ENCODE measurements at regions not wholly inside any gene's neighbourhood (a gene's known extent, or its start where the extent isn't known, plus 50 kb on each side); places are given as distances from the start of the nearest gene placed in this dataset.

- TF ChIP-seq, protein P1, sequence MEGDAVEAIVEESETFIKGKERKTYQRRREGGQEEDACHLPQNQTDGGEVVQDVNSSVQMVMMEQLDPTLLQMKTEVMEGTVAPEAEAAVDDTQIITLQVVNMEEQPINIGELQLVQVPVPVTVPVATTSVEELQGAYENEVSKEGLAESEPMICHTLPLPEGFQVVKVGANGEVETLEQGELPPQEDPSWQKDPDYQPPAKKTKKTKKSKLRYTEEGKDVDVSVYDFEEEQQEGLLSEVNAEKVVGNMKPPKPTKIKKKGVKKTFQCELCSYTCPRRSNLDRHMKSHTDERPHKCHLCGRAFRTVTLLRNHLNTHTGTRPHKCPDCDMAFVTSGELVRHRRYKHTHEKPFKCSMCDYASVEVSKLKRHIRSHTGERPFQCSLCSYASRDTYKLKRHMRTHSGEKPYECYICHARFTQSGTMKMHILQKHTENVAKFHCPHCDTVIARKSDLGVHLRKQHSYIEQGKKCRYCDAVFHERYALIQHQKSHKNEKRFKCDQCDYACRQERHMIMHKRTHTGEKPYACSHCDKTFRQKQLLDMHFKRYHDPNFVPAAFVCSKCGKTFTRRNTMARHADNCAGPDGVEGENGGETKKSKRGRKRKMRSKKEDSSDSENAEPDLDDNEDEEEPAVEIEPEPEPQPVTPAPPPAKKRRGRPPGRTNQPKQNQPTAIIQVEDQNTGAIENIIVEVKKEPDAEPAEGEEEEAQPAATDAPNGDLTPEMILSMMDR (IDR thresholded peaks at IDR 0.05), result no peak
- no peak for TF ChIP-seq POLR2A (IDR thresholded peaks at IDR 0.05)
- TF ChIP-seq EP300 (IDR thresholded peaks at IDR 0.05), result no peak
- no peak for TF ChIP-seq POLR2AphosphoS5 (IDR thresholded peaks at IDR 0.05)
Measured at GRCh38 chrX:46016296-46016695, 528.9 kb downstream of the ZNF674 start.
